ENCODE measurements at regions not wholly inside any gene's neighbourhood (a gene's known extent, or its start where the extent isn't known, plus 50 kb on each side); places are given as distances from the start of the nearest gene placed in this dataset.
A peak's percentile ranks its signal among the peaks of the same experiment; 100 is the strongest.
"Not testable (repeated sequence)": the region's sequence is repeated elsewhere in the genome, so short reads cannot be mapped to it uniquely, and the experiment has no call there.

- Histone ChIP-seq H3K4me3 (ENCODE audit: low read length) (no peak overlapping the region), H3K27me3 (ENCODE audit: control insufficient read depth, low read length) (no peaks in the 10 kb centered on the region), H3K4me1 (ENCODE audit: control insufficient read depth, low read length) (no peaks in the 10 kb centered on the region), H3K4me2 (ENCODE audit: low read length) (no peak overlapping the region), H3K9me3 (ENCODE audit: control insufficient read depth, insufficient read depth, low read length) (no peaks in the 10 kb centered on the region), H3K9me2 (replicated peaks; ENCODE audit: control insufficient read depth, low read length) (no peaks in the 10 kb centered on the region), H3K36me3 (ENCODE audit: control insufficient read depth, low read length) (no peaks in the 10 kb centered on the region), H3K27ac (ENCODE audit: low read depth, low read length) (no peak overlapping the region), H3K79me2 (ENCODE audit: control insufficient read depth, low read length) (no peaks in the 10 kb centered on the region), H4K20me1 (ENCODE audit: control insufficient read depth, insufficient read depth, low read depth, low read length) (no peaks in the 10 kb centered on the region), H3F3A (ENCODE audit: control insufficient read depth, insufficient read depth) (no peaks in the 10 kb centered on the region)
- TF ChIP-seq, protein P1, sequence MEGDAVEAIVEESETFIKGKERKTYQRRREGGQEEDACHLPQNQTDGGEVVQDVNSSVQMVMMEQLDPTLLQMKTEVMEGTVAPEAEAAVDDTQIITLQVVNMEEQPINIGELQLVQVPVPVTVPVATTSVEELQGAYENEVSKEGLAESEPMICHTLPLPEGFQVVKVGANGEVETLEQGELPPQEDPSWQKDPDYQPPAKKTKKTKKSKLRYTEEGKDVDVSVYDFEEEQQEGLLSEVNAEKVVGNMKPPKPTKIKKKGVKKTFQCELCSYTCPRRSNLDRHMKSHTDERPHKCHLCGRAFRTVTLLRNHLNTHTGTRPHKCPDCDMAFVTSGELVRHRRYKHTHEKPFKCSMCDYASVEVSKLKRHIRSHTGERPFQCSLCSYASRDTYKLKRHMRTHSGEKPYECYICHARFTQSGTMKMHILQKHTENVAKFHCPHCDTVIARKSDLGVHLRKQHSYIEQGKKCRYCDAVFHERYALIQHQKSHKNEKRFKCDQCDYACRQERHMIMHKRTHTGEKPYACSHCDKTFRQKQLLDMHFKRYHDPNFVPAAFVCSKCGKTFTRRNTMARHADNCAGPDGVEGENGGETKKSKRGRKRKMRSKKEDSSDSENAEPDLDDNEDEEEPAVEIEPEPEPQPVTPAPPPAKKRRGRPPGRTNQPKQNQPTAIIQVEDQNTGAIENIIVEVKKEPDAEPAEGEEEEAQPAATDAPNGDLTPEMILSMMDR (IDR thresholded peaks at IDR 0.05; ENCODE audit: low read depth, low read length, poor library complexity, severe bottlenecking) = peak; percentile 22
- TF ChIP-seq EZH2phosphoT487 (IDR thresholded peaks at IDR 0.05; ENCODE audit: borderline replicate concordance, low read length) = no peak
Observed at GRCh38 chr11:42778193-42778592, 533.6 kb upstream of the API5 start.

GRCh38 chr11:42779555-42779954 is 532.2 kb upstream of the API5 start:
- no peaks in the 10 kb centered on the region for H3K9me3 ChIP-seq (ENCODE audit: control insufficient read depth, insufficient read depth, low read length)
- H3K27me3 ChIP-seq (ENCODE audit: control insufficient read depth, low read length) = no peaks in the 10 kb centered on the region

GRCh38 chr11:42786981-42787380 is 524.8 kb upstream of the API5 start:
- no peaks in the 10 kb centered on the region for H3K9me3 ChIP-seq (ENCODE audit: control insufficient read depth, insufficient read depth, low read length)
- H3K4me1 ChIP-seq (ENCODE audit: control insufficient read depth, low read length) = no peaks in the 10 kb centered on the region
- H3K79me2 ChIP-seq (ENCODE audit: control insufficient read depth, low read length) = no peaks in the 10 kb centered on the region
- TF ChIP-seq, protein P1 (IDR thresholded peaks at IDR 0.05; ENCODE audit: low read depth, low read length, poor library complexity, severe bottlenecking) = no peak
- no peak for TF ChIP-seq EZH2phosphoT487 (IDR thresholded peaks at IDR 0.05; ENCODE audit: borderline replicate concordance, low read length)
- H3K36me3 ChIP-seq (ENCODE audit: control insufficient read depth, low read length) = no peaks in the 10 kb centered on the region
- no peaks in the 10 kb centered on the region for H3K27me3 ChIP-seq (ENCODE audit: control insufficient read depth, low read length)
- H4K20me1 ChIP-seq (ENCODE audit: control insufficient read depth, insufficient read depth, low read depth, low read length) = no peaks in the 10 kb centered on the region
- H3K9me2 ChIP-seq (replicated peaks; ENCODE audit: control insufficient read depth, low read length) = no peaks in the 10 kb centered on the region
- H3K4me3 ChIP-seq (ENCODE audit: low read length) = no peak overlapping the region
- no peak overlapping the region for H3K4me2 ChIP-seq (ENCODE audit: low read length)
- H3K27ac ChIP-seq (ENCODE audit: low read depth, low read length) = no peak overlapping the region
- no peaks in the 10 kb centered on the region for H3F3A ChIP-seq (ENCODE audit: control insufficient read depth, insufficient read depth)

More at GRCh38 chr11:42779555-42779954, 532.2 kb upstream of the API5 start:
- Histone ChIP-seq H4K20me1 (ENCODE audit: control insufficient read depth, insufficient read depth, low read depth, low read length) (no peaks in the 10 kb centered on the region), H3K4me1 (ENCODE audit: control insufficient read depth, low read length) (no peaks in the 10 kb centered on the region), H3F3A (ENCODE audit: control insufficient read depth, insufficient read depth) (no peaks in the 10 kb centered on the region), H3K9me2 (replicated peaks; ENCODE audit: control insufficient read depth, low read length) (no peaks in the 10 kb centered on the region), H3K79me2 (ENCODE audit: control insufficient read depth, low read length) (no peaks in the 10 kb centered on the region), H3K36me3 (ENCODE audit: control insufficient read depth, low read length) (no peaks in the 10 kb centered on the region), H3K4me2 (ENCODE audit: low read length) (no peak overlapping the region), H3K27ac (ENCODE audit: low read depth, low read length) (no peak overlapping the region), H3K4me3 (ENCODE audit: low read length) (no peak overlapping the region)
- no peak for TF ChIP-seq EZH2phosphoT487 (IDR thresholded peaks at IDR 0.05; ENCODE audit: borderline replicate concordance, low read length)
- TF ChIP-seq, protein P1 (IDR thresholded peaks at IDR 0.05; ENCODE audit: low read depth, low read length, poor library complexity, severe bottlenecking) = no peak

- not testable (repeated sequence) for H3K9me3 ChIP-seq (ENCODE audit: control insufficient read depth, insufficient read depth, low read length); H3K36me3 ChIP-seq (ENCODE audit: control insufficient read depth, low read length); H3K79me2 ChIP-seq (ENCODE audit: control insufficient read depth, low read length); H3K27me3 ChIP-seq (ENCODE audit: control insufficient read depth, low read length); H4K20me1 ChIP-seq (ENCODE audit: control insufficient read depth, insufficient read depth, low read depth, low read length); H3K9me2 ChIP-seq (replicated peaks; ENCODE audit: control insufficient read depth, low read length); H3K27ac ChIP-seq (ENCODE audit: low read depth, low read length); H3F3A ChIP-seq (ENCODE audit: control insufficient read depth, insufficient read depth); H3K4me3 ChIP-seq (ENCODE audit: low read length); H3K4me1 ChIP-seq (ENCODE audit: control insufficient read depth, low read length); H3K4me2 ChIP-seq (ENCODE audit: low read length)
Observed at GRCh38 chr11:42795483-42795882, 516.3 kb upstream of the API5 start.

Data from DOHH2 (cell line).